Activated CD4-positive, alpha-beta T cell treated with anti-CD3 and anti-CD28 coated beads, Interleukin-2, amount 50 U/mL, for 1 hour (primary cell): ENCODE measurements at regions not wholly inside any gene's neighbourhood (a gene's known extent, or its start where the extent isn't known, plus 50 kb on each side); places are given as distances from the start of the nearest gene placed in this dataset.

Experiments
- DNase-seq: peaks from one replicate; pipeline ENCODE4 v3.0.0-alpha.2; 2020

DNA sequence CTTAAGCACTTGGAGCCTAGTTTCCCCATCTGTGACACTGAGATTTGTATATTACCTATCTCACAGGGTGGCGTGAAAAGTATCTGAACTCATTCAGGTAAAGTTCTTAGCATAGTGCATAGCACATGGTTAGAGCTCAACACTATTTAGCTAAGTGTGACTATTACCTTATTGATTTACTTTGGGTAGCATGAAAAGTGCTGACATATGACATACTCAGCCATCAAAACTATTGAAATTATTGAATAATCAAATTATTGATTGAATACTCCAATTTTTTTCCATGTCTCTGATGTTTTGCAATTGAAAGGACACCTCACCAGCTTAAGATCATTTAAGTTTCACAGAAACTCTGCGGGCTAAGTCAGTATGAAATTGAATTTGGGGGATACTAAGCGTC is 715.0 kb downstream of the EFNB2 start:
- DNase-seq: no peak

GRCh38 chr13:105817498-105817897 is 718.0 kb downstream of the EFNB2 start:
- no peak for DNase-seq

- no peak for DNase-seq
These were observed 718.5 kb downstream of the EFNB2 start for GRCh38 chr13:105816994-105817393.

DNA sequence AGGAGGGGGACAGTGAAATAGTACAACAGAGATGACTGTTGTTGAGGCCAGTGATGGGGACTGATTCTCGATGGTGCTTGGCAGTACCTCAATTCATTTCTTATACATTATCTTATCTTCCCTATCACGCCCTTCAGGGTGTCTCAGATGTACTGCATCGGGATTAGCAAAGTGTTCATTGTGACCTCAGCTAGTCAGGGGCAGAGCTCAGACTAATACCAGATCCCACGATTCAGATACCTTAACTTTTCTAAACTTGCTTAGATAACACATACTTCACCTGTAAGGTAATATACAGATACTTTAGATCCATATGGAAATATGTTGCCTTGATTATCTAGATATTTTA is 720.6 kb downstream of the EFNB2 start:
- no peak for DNase-seq

GRCh38 chr13:105814219-105814901 is 721.1 kb downstream of the EFNB2 start:
- DNase-seq: no peak

- no peak for DNase-seq
These were observed 728.9 kb downstream of the EFNB2 start for GRCh38 chr13:105806628-105806920.

DNA sequence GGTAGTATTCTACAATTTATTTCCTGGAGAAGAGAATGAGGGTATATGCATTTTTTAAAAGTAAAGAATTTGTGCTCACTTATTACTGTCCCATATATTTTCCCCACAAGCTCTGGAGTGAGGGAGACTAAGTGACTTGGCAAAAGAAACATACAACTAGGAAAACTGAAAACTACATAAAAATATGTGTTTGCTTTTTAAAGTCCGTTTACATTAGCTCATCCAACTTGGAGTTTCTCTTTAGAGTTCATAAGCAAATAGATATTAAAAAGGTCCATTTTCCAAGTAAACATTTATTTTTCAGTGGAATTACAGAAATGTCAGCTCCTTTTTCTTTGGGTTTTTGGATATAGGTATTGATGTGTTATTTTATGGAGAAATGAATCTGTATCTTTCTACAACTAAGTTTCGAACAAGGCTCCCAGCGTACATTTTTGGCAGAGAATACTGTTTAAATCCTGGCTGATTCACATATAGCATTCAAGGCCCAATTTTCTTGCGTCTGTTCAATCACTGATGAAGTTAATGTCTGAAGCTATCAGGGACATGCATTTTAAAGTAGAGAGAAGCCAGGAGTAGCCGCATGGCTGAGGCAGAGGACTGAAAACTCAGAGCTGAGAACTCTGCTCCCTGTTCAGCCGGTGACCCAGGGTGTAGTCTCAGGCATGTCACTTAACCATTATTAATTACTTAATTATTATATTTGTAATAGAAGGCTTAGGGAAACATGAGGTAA is 729.4 kb downstream of the EFNB2 start:
- DNase-seq: no peak

DNA sequence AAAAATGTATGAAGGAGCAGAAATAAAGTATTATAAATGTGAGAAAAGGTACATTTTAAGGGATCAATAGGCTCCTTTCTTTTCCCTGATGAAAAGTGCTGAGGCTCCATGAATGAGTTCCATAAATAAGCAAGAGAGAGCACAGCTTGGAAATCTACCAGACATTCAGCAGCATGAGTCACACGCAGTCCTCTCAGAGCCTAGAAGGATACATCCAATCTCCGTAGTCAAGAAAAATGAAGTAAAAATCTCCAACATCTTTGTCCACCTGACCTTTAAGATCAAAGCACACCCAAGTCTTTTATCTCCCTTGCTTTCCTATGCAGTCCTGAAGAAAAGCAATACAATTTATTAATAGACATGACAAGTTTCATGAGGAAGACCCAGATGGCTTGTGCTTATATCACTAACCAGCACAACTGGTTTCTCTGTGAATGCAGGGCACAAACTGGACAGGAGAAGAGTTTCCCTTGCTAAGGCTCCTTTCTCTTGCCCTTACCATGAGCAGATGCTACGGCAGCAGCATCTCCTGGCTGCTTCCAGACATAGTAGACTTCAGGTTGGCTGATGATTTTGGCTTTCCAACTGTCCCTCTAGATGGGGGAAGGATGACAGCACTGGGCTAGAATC is 730.8 kb downstream of the EFNB2 start:
- DNase-seq: no peak

DNA sequence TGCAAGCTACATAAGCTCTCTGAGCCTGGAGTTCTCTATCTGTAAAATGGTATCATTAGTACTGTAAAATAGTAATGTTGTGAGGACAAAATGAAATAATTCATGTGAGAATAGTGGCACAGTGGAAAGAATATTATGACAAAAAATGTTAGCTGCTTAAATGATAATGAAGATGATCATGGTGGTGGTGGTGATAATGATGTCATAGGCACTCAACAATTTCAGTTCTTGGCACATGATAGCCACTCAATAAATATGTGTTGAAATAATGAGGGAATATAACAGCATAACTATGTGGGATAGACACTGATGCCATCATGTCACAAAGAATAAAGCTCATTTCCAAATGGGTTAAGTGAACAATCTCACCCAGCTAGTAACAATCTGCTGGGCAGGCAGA is 736.3 kb downstream of the EFNB2 start:
- no peak for DNase-seq

DNA sequence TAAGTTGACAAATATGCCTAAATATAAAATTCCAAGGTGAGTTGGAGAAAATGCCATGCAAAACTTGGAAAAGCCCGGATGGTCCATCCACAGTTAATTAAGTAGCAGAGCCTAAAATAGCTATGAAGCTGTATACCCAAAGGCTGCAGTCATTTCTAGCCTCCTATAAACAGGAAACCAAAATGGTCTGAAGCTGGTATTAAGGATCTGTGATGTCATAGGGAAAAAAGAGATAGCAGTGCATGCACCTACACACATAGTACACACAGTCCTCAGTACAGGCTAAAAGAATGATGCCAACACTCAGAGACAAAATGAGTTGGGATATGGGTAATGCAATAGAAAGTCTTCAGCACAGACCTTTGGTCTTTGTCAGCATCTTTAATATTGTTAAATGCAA is 736.9 kb downstream of the EFNB2 start:
- no peak for DNase-seq

GRCh38 chr13:105796081-105796480 is 739.4 kb downstream of the EFNB2 start:
- no peak for DNase-seq

GRCh38 chr13:105790923-105791322 is 744.5 kb downstream of the EFNB2 start:
- no peak for DNase-seq

GRCh38 chr13:105788530-105788929 is 746.9 kb downstream of the EFNB2 start:
- DNase-seq: no peak

DNA sequence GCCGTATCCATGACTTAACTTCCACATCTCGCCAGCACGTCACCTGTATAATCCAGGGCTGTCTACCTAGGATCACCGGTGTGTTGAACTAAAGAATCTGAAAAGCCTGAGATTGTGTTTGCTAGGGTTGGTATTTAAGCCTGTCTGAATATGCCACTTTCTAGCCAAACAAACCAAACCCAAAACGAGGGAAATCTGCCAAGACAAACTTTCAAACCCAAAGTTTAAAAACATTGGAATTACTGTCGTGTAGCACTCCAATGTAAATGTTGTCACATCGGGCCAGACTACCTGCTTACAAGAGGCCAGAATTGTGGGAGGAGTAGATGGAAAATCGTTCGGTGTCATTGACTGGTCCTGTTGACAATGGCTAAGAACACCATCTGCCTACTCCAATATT is 747.8 kb downstream of the EFNB2 start:
- DNase-seq: no peak

DNA sequence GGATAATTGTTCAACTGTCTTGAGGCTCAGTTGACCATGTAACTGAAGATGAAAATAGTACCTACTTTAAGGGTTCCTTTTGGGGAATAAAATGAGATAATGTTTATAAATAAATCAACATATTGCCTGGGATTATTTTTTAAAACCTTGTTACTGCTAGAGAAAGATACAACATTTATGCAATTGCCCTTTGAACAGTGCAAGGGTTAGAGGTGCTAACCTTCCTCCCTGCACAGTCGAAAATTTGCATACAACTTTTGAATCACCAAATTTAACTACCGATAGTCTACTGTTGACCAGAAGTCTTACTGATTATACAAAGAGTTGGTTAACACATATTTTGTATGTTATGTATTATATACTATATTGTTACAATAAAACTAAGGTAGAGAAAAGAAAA is 750.0 kb downstream of the EFNB2 start:
- no peak for DNase-seq

DNA sequence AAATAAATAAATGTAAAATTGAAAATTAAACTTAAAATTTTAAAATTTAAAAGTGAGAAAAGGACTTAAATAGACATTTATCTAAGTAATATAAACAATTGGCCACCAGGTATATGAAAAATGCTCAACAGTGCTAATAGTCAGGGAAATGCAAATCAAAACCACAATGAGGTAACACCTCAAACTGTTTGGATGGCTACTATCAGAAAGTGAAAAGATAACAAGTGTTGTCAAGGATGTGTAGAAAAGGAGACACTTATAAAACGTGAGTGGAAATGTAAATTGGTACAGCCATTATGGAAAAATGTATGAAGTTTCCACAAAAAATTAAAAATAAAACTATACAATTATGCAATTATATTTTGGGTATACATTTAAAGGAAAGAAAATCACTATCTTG is 752.2 kb downstream of the EFNB2 start:
- DNase-seq: no peak

- DNase-seq: no peak
These were observed 757.3 kb downstream of the EFNB2 start for GRCh38 chr13:105778196-105778595.

GRCh38 chr13:105774739-105775460 is 760.6 kb downstream of the EFNB2 start:
- no peak for DNase-seq

GRCh38 chr13:105773863-105774538 is 761.5 kb downstream of the EFNB2 start:
- DNase-seq: no peak

GRCh38 chr13:105773241-105773640 is 762.2 kb downstream of the EFNB2 start:
- no peak for DNase-seq

DNA sequence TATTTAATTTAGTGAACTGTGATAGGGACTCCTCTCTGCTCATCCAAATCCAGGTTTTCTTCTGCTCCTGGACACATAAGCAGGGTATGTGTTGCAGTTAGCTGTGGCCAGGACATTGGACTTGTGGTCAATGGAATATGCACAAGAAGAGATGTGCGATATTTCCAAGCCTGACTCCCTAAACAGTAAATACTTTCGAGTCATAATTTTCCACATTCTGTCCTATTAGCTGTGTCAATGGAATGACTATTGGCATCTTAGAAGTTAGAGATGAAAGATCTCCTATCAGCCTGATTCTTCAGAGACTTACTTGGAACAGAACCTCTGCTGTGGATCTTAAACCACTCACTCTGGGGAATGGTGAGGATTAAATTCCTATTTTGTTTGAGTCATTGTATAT is 771.0 kb downstream of the EFNB2 start:
- DNase-seq: no peak

DNA sequence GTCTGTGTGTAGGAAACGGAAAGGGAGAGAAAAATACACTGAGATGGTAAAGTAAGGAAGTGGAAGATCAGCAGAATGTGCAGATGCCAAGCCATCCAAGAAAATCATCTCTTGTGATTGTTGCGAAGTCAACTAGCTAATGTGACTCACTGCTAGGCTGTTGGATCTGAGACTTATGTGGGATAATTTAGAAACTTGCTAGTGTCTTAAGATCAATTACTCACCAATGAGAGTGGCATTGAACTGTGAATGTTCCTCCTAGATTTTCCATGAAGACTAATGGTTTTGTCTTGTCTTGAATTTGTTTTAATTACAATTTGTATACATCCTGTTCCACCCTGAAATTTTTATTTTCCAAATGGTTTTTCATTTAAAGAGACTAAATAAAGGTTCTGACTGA is 771.6 kb downstream of the EFNB2 start:
- no peak for DNase-seq

DNA sequence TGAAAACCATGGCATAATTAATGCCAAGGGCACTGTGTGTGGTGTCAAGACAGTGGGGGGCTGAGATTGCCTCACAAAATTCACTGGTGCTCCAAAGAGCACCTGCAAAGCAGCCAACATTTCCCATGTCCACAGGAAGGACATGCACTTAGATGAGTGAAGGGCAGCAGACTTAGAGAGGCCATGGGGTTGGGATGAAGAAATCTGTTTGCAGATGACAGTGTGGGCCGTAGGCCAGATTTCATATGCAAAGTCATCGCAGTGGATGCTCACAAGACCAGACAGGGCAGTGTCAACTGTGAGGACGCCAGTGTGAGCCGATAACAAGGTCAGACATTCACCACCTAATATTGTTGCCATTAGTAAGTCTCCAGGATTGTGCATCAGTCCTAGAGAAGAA is 773.4 kb downstream of the EFNB2 start:
- no peak for DNase-seq
